ENCODE measurements at regions not wholly inside any gene's neighbourhood (a gene's known extent, or its start where the extent isn't known, plus 50 kb on each side); places are given as distances from the start of the nearest gene placed in this dataset.

GRCh38 chr1:101316799-101317198 is 80.0 kb downstream of the S1PR1 start:
- DNase-seq (ENCODE audit: low spot score), result no peak

DNA sequence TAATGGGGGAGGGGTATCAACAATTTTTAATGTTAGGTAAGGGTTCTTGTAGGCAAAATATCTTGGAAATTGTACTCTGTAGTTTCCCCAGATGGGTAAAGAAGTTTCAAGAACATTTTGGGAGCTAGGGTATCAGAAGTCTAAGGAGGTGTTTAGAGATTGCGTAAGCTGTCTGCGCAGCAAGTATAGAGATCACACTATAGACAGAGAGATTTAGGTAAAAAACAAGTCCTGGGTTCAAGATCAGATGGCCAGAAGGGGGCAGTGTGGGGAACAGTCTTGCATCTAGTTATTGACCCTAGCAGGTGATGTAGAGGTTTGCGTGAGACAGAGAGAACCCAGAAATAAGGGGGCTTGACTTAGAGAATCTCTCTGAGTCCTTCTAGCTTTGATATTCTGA is 80.8 kb downstream of the S1PR1 start:
- DNase-seq (ENCODE audit: low spot score), result no peak

DNA sequence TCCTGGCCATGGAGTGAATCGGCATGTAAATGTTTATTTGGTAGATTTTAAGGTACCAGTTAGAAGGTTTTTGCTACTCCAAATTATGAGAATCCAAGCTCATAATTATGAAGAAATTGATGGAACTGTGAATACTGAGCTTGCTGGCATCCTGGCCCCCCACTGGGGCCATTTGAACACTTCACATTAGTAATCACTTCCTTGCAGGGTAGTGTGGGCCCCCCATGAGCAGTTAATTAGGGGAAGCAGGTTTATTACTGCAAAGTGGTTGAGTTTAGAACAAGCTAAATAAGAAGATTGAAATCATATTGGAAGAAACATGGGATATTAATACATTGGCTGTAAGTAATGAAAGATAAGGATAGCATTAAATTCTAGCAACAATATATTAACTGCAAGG is 86.7 kb downstream of the S1PR1 start:
- DNase-seq (ENCODE audit: low spot score), result no peak

- no peak for DNase-seq (ENCODE audit: low spot score)
Measured at GRCh38 chr1:101325144-101325543, 88.3 kb downstream of the S1PR1 start.

DNA sequence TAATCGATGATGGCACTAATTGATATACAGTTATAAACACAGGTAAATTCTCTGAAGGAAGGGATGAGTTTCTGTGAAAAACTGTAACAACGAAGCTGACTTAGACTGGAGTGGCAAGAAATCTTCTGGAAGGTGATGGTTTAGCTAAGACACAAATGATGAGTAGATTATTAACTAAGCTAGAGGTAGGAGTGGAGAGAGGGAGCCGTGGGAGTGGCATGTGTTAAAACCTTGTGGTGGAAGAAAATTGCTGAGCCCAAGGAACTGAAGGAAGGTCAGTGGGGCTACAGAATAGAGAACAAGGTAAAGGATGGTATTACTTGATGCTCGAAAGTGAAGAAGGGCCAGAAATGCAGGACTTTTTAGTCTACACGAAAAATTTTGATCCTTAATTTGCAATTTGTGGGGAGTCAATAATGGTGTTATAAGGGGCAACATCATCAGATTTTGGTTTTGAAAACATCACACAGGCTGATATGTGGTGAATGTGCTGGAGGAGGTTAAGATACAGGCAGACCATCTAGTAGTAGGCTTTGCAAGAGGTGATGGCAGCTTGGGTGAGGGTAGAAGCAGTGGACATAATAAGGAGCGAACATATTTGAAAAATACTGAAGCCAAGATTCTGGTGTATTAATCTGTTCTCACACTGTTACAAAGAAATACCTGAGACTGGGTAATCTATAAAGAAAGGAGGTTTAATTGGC is 93.8 kb downstream of the S1PR1 start:
- no peak for DNase-seq (ENCODE audit: low spot score)

GRCh38 chr1:101331794-101332193 is 95.0 kb downstream of the S1PR1 start:
- DNase-seq (ENCODE audit: low spot score), result no peak

DNA sequence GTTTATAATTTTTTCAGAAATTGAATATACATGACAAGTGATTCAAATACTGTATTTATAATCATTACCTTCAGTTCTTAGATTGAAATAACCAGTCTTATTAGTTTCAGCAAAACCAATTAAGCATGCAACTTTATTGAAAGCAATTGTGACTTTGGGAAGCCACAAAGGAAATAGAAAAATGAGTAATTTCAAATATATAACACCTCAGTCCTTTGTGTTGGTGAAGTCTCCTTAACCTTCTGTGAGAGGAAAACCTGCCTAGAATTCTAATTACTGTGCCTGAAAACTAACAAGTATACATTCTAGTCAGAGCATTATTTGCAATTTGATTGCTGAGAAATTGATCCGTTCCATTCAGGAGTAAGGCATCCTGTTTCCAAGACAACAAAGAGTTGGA is 95.8 kb downstream of the S1PR1 start:
- no peak for DNase-seq (ENCODE audit: low spot score)

DNA sequence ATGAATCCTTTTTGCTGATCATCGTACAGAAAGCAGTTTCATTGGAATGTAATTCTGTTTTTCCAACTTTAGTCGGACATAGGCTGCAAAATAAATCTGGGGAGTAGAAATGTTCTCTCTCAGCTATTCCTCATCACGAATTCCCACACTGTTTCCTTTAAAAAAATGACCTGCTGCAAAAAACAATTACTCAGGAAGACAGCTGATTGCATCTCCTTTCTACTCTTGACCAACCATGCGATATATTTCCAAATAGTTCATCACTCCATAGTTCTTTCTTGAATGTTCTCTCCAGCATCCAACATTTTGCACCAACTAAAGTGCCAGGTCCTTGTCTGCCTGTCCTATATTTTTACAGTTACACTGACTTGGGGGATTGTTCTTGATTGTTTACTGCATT is 96.4 kb downstream of the S1PR1 start:
- no peak for DNase-seq (ENCODE audit: low spot score)

DNA sequence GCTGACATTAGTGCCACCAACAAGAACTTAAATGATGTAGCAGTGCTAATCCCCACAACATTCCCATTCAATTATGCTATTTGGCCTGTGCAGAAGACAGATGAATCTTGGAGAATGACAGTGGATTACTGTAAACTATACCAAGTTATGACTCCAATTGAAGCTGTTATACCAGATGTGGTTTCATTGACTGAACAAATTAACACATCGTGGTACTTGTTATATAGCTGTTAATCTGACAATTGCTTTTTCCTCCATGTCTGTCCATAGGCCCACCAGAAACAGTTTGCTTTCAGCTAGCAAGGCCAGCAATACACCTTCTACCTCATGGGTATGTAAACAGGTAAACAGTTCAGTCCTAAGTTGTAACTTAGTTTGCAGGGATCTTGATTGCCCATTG is 101.1 kb downstream of the S1PR1 start:
- no peak for DNase-seq (ENCODE audit: low spot score)

GRCh38 chr1:101338714-101339430 is 102.1 kb downstream of the S1PR1 start:
- DNase-seq (ENCODE audit: low spot score), result peak; percentile 11

DNA sequence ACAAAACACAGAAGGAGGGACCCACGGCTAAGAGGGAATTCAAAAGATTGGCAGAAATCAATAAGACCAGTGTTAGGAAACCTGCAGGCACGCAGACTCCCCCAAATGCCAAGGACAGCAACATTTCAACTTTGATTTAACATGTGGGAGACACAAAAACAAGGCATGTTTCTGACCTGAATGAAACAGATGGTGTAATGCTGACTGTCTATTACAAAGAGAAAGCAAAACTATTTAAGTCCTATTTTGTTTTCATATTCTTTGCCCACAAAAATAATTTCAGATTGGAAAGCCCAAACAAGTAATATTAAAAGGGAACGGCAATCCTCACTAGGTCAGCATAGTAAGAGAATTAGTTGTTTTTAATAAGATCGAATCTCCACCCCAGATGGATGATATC is 107.9 kb downstream of the S1PR1 start:
- DNase-seq (ENCODE audit: low spot score), result no peak

DNA sequence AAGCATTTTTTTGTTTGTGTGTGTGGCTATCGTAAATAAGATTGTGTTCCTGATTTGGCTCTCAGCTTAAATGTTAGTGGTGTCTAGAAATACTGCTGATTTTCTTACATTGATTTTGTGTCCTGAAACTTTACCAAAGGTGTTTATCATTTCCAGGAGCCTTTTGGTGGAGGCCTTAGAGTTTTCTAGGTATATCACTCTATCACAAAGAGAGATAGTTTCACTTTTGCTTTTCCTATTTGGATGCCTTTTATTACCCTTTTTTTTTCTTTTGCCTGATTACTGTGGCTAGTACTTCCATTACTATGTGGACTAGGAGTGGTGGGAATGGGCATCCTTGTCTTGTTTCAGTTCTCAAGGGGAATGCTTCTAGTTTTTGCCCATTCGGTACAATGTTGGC is 109.6 kb downstream of the S1PR1 start:
- DNase-seq (ENCODE audit: low spot score), result no peak

GRCh38 chr1:101356013-101356412 is 119.2 kb downstream of the S1PR1 start:
- no peak for DNase-seq (ENCODE audit: low spot score)

GRCh38 chr1:101356604-101357443 is 120.0 kb downstream of the S1PR1 start:
- DNase-seq (ENCODE audit: low spot score), result no peak

GRCh38 chr1:101357444-101357986 is 120.7 kb downstream of the S1PR1 start:
- peak; percentile 86 for DNase-seq (ENCODE audit: low spot score)

DNA sequence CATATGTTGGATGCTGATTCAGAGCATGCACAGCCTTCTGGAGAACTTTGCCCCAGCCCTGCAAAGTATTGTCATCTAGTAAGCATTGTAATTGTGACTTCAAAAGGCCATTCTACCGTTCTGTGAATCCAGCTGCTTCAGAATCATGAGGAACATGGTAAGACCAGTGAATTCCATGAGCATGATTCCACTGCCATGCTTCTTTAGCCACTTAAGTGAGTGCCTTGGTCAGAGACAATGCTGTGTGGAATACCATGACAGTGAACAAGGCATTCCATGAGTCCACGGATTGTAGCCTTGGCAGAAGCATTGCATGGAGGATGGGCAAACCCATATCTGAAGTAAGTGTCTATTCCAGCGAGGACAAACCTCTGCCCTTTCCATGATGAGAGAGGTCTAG is 123.7 kb downstream of the S1PR1 start:
- no peak for DNase-seq (ENCODE audit: low spot score)

DNA sequence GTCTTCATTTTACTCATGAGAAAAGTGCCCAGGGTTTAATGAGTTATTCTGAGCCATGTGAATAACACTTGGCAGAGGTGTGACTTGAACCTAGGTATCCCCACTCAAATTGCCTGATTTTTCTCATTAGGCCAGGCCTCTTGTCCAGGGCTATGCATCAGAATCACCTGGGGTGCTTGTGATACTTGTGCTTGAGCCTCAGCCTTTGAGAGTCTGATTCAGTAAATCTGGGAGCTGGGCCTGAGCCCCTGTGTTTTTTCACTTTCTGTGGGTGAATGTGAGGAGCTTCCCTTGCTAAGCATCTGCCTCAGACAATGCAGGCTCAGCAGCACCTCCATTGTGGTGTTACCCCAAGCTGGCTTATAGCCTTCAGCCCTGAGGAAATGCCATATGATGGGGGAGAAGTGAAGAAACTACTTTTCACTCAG is 127.1 kb downstream of the S1PR1 start:
- no peak for DNase-seq (ENCODE audit: low spot score)

- no peak for DNase-seq (ENCODE audit: low spot score)
Measured at GRCh38 chr1:101364370-101365120, 127.7 kb downstream of the S1PR1 start.

- peak; percentile 19 for DNase-seq (ENCODE audit: low spot score)
Measured at GRCh38 chr1:101365186-101365585, 128.4 kb downstream of the S1PR1 start.

DNA sequence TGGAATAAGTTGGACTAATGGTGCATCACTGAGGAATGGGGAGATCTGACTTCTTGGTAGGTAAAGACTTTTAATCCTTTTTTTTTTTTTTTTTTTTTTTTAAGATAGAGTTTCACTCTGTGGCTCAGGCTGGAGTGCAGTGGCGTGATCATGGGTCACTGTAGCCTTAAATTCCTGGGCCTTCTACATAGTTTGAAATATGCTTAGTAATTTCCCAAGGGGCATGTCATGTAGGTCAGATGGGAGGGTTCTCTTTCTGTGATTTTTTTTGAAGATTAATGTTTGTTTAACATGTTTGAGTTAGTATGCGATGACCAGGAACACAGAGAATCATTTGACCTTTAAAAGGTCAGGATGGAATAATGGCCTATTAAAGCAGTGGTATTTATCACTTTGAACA is 129.1 kb downstream of the S1PR1 start:
- DNase-seq (ENCODE audit: low spot score), result no peak

DNA sequence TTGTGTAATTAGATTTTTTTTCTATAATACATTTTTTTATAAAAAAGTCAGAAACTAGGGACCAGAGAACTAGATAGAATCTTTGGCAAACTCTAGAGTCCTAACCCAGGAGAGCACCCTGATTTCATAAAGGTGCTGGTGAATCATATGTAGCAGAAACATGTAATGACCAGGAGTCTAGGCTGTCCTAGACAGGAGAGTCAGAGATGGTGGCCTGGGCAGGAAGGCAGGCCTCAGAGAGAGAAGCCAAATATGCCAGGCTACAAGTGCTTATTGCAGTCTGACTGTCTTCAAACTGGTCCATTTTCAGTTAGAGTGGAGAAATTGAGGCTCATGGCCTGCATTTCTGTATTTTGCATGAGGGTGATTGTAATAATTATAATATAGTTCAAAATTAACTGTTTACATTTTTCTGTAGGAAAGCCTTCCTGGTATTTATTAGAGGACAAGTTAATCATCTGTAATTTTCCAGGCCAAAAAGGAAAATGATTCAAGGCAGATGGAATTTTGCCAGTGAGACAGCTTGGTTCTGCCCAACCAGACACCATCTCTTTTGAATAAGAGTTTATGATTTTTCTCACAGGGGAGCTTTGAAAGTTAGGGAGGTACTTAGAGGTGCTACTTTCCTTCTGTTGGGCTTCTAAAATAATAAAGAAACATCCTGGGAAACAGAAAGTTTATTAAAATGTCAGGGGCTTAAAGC is 129.8 kb downstream of the S1PR1 start:
- peak; percentile 24 for DNase-seq (ENCODE audit: low spot score)
